B cell (primary cell): ENCODE measurements at regions not wholly inside any gene's neighbourhood (a gene's known extent, or its start where the extent isn't known, plus 50 kb on each side); places are given as distances from the start of the nearest gene placed in this dataset.

Experiments used
- ATAC-seq: fragments of 200-7000 bp; cut with Tn5 transposase; one replicate; pipeline ENCODE4 v1.10.0; 2021; ENCODE audit warnings: low read depth, mild to moderate bottlenecking, moderate number of reproducible peaks, moderate library complexity
- CTCF ChIA-PET: fragments of 350-600 bp; sonication (Branson Sonifier 250); formaldehyde crosslinking; loops from one replicate; lab custom pipeline; 2021; ENCODE audit warnings: antibody characterized with exemption, inconsistent platforms; lab: Charles Lee
- POLR2A ChIA-PET: fragments of 350-600 bp; sonication (Branson Sonifier 250); formaldehyde crosslinking; loops from one replicate; lab custom pipeline; 2021; ENCODE audit warnings: antibody characterized with exemption; lab: Charles Lee
- DNase-seq: peaks from one replicate; pipeline ENCODE4 v3.0.0; 2013
- H2AFZ ChIP-seq: 2 replicates; pipeline ENCODE4 v1.6.1; 2012; ENCODE audit warnings: mild to moderate bottlenecking, low read depth, low read length; ENCODE audit not compliant: insufficient read depth, poor library complexity, severe bottlenecking
- H3K27ac ChIP-seq, 2 donors: 1 replicate in 1 of 2; 2 replicates in 1 of 2; pipeline ENCODE4 v1.5.1; 2012 to 2013; ENCODE audit warnings: low read length in 2 of 2, mild to moderate bottlenecking in 2 of 2, moderate library complexity in 1 of 2
- H3K27me3 ChIP-seq, 4 experiments: fragments of 200-600 bp in 1 of 4; sonication (generic) in 1 of 4; replicated peaks in 1 of 4; 1 replicate in 2 of 4; 2 replicates in 2 of 4; pipeline versions ENCODE4 v1.6.1 to v1.7.0; 2013 to 2016; ENCODE audit warnings: low read length in 3 of 4, mild to moderate bottlenecking in 2 of 4, mixed read lengths in 1 of 4, moderate library complexity in 1 of 4; ENCODE audit not compliant: insufficient read depth in 4 of 4, control insufficient read depth in 3 of 4; ENCODE audit errors: control extremely low read depth in 1 of 4
- H3K36me3 ChIP-seq, 2 experiments: replicated peaks in 1 of 2; 1 replicate in 1 of 2; 2 replicates in 1 of 2; pipeline versions ENCODE4 v1.6.1 to v1.7.1; 2013; ENCODE audit warnings: low read length in 1 of 2; ENCODE audit not compliant: insufficient read depth in 2 of 2, control insufficient read depth in 1 of 2; ENCODE audit errors: control extremely low read depth in 1 of 2, extremely low read depth in 1 of 2
- H3K4me1 ChIP-seq, 2 donors: fragments of 200-600 bp in 1 of 2; sonication (generic) in 1 of 2; 1 replicate in 1 of 2; 2 replicates in 1 of 2; pipeline versions ENCODE4 v1.5.1 to v1.6.1; 2013 to 2017; ENCODE audit warnings: low read length in 2 of 2; ENCODE audit not compliant: control insufficient read depth in 2 of 2, insufficient read depth in 2 of 2
- H3K4me2 ChIP-seq: replicated peaks from 2 replicates; pipeline ENCODE3; 2012; ENCODE audit warnings: mild to moderate bottlenecking, low read depth, low read length; ENCODE audit not compliant: poor library complexity, severe bottlenecking
- H3K4me3 ChIP-seq, 5 experiments: fragments of 200-600 bp in 1 of 5; sonication (generic) in 1 of 5; 1 replicate in 3 of 5; 2 replicates in 2 of 5; pipeline versions ENCODE4 v1.5.1 to v1.7.0; 2011 to 2016; ENCODE audit warnings: low read length in 4 of 5, mild to moderate bottlenecking in 4 of 5, low read depth in 2 of 5, control low read depth in 1 of 5, moderate library complexity in 1 of 5; ENCODE audit not compliant: insufficient read depth in 1 of 5; ENCODE audit errors: control extremely low read depth in 1 of 5, extremely low read depth in 1 of 5
- H3K79me2 ChIP-seq: fragments of 200-600 bp; sonication (generic); one replicate; pipeline ENCODE4 v1.6.0; 2016; ENCODE audit warnings: low read length; ENCODE audit not compliant: control insufficient read depth, insufficient read depth
- H3K9ac ChIP-seq: fragments of 200-600 bp; sonication (generic); 2 replicates; pipeline ENCODE4 v1.6.1; 2017; ENCODE audit warnings: mild to moderate bottlenecking, low read length, moderate library complexity
- H3K9me3 ChIP-seq, 3 donors: one replicate each; pipeline versions ENCODE4 v1.6.1 to v1.7.1; 2013; ENCODE audit warnings: low read length in 2 of 3; ENCODE audit not compliant: control insufficient read depth in 2 of 3, insufficient read depth in 1 of 3; ENCODE audit errors: control extremely low read depth in 1 of 3
- H4K20me1 ChIP-seq: 2 replicates; pipeline ENCODE4 v1.6.0; 2012; ENCODE audit warnings: mild to moderate bottlenecking, low read length; ENCODE audit not compliant: insufficient read depth, control insufficient read depth, poor library complexity, severe bottlenecking
- H3K27ac Mint-ChIP-seq: one replicate; pipeline ENCODE4 v1.8.0; 2021; ENCODE audit warnings: mixed read lengths
- H3K27me3 Mint-ChIP-seq: one replicate; pipeline ENCODE4 v1.8.0; 2021; ENCODE audit warnings: mixed read lengths
- H3K4me1 Mint-ChIP-seq: one replicate; pipeline ENCODE4 v1.8.0; 2021; ENCODE audit warnings: mixed read lengths
- H3K4me3 Mint-ChIP-seq: one replicate; pipeline ENCODE4 v1.8.0; 2021; ENCODE audit warnings: mixed read lengths
- H3K9me3 Mint-ChIP-seq: one replicate; pipeline ENCODE4 v1.8.0; 2022; ENCODE audit warnings: mixed read lengths; ENCODE audit not compliant: insufficient read depth
- EZH2 ChIP-seq: IDR thresholded peaks from 2 replicates; pipeline ENCODE4 v1.6.1; 2012; ENCODE audit warnings: borderline replicate concordance, low read depth, mild to moderate bottlenecking, moderate library complexity, low read length; ENCODE audit not compliant: insufficient read depth, poor library complexity, severe bottlenecking
- WGBS: methylation state at CpG from one replicate; pipeline ENCODE4 v1.1.5; 2013; ENCODE audit warnings: missing lambda C conversion rate; ENCODE audit not compliant: insufficient coverage; 5-methylcytosine and 5-hydroxymethylcytosine counted together
- intact Hi-C: fragments of 100-400 bp; cut with micrococcal nuclease; formaldehyde crosslinking; loops from one replicate; pipeline ENCODE4 v1.10.0; 2022
- TF ChIP-seq, protein P1 (sequence below): fragments of 200-600 bp; IDR thresholded peaks from one replicate; pipeline ENCODE4 v1.8.0; 2022; ENCODE audit warnings: antibody characterized with exemption, mild to moderate bottlenecking

GRCh38 chr5:30447431-30447830 lies 746.1 kb upstream of the CDH6 start:
- no peak overlapping the region for H3K4me2 ChIP-seq
- no peak for ATAC-seq
- no peak overlapping the region for H3K4me3 ChIP-seq
- Mint-ChIP-seq H3K27ac (no peak overlapping the region), H3K27me3 (no peaks in the 10 kb centered on the region), H3K4me3 (no peak overlapping the region), H3K4me1 (no peaks in the 10 kb centered on the region), H3K9me3 (peaks cover 6% of the 10 kb centered on the region)
- no peak overlapping the region for H3K9ac ChIP-seq
- POLR2A ChIA-PET: no interaction called here
- no peaks in the 10 kb centered on the region for H3K36me3 ChIP-seq
- no peaks in the 10 kb centered on the region for H3K79me2 ChIP-seq
- intact Hi-C loops: no loop called here
- no peak for TF ChIP-seq EZH2
- TF ChIP-seq, protein P1, sequence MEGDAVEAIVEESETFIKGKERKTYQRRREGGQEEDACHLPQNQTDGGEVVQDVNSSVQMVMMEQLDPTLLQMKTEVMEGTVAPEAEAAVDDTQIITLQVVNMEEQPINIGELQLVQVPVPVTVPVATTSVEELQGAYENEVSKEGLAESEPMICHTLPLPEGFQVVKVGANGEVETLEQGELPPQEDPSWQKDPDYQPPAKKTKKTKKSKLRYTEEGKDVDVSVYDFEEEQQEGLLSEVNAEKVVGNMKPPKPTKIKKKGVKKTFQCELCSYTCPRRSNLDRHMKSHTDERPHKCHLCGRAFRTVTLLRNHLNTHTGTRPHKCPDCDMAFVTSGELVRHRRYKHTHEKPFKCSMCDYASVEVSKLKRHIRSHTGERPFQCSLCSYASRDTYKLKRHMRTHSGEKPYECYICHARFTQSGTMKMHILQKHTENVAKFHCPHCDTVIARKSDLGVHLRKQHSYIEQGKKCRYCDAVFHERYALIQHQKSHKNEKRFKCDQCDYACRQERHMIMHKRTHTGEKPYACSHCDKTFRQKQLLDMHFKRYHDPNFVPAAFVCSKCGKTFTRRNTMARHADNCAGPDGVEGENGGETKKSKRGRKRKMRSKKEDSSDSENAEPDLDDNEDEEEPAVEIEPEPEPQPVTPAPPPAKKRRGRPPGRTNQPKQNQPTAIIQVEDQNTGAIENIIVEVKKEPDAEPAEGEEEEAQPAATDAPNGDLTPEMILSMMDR: no peak
- no peak overlapping the region for H2AFZ ChIP-seq
- no peaks in the 10 kb centered on the region for H3K4me1 ChIP-seq
- H3K27me3 ChIP-seq: no peaks in the 10 kb centered on the region
- no peak overlapping the region for H3K27ac ChIP-seq
- no CpG with 5 or more reads among the region's 3 CpGs for WGBS
- CTCF ChIA-PET: no interaction called here
- no peaks in the 10 kb centered on the region for H4K20me1 ChIP-seq
- H3K9me3 ChIP-seq: peaks cover 0 to 3% (median 0%) of the 10 kb centered on the region in 3 donors
- no peak for DNase-seq

GRCh38 chr5:30446456-30446855 lies 747.0 kb upstream of the CDH6 start:
- DNase-seq: no peak
- WGBS: no CpG with 5 or more reads among the region's 1 CpG
- Histone ChIP-seq H3K9me3 (peaks cover 0 to 3% (median 0%) of the 10 kb centered on the region in 3 donors), H3K4me1 (no peaks in the 10 kb centered on the region), H2AFZ (no peak overlapping the region), H4K20me1 (no peaks in the 10 kb centered on the region), H3K36me3 (no peaks in the 10 kb centered on the region), H3K4me3 (no peak overlapping the region), H3K9ac (no peak overlapping the region), H3K27me3 (no peaks in the 10 kb centered on the region), H3K4me2 (no peak overlapping the region), H3K79me2 (no peaks in the 10 kb centered on the region), H3K27ac (no peak overlapping the region)
- H3K9me3 Mint-ChIP-seq: peaks cover 5% of the 10 kb centered on the region
- intact Hi-C loops: no loop called here
- ChIA-PET POLR2A (no interaction called here), CTCF (no interaction called here)
- ATAC-seq: no peak
- no peak overlapping the region for H3K4me3 Mint-ChIP-seq
- no peaks in the 10 kb centered on the region for H3K4me1 Mint-ChIP-seq
- no peak overlapping the region for H3K27ac Mint-ChIP-seq
- TF ChIP-seq EZH2: no peak
- TF ChIP-seq, protein P1: no peak
- H3K27me3 Mint-ChIP-seq: no peaks in the 10 kb centered on the region
